Esophagus (tissue), 2 donors: ENCODE measurements at regions not wholly inside any gene's neighbourhood (a gene's known extent, or its start where the extent isn't known, plus 50 kb on each side); places are given as distances from the start of the nearest gene placed in this dataset.

Experiments
- H3K27ac ChIP-seq, 2 donors: one replicate each; pipeline ENCODE4 v1.5.1; 2013; ENCODE audit warnings: low read depth in 2 of 2, mild to moderate bottlenecking in 2 of 2, inconsistent platforms in 1 of 2, low read length in 1 of 2, moderate library complexity in 1 of 2
- H3K27me3 ChIP-seq, 2 donors: one replicate each; pipeline ENCODE4 v1.6.1; 2013; ENCODE audit warnings: low read length in 2 of 2, control low read depth in 1 of 2, mild to moderate bottlenecking in 1 of 2; ENCODE audit not compliant: insufficient read depth in 2 of 2, control insufficient read depth in 1 of 2
- H3K36me3 ChIP-seq, 2 donors: one replicate each; pipeline ENCODE4 v1.6.1; 2013; ENCODE audit warnings: low read length in 1 of 2; ENCODE audit not compliant: control insufficient read depth in 2 of 2, insufficient read depth in 2 of 2
- H3K4me1 ChIP-seq, 2 donors: one replicate each; pipeline ENCODE4 v1.6.1; 2013; ENCODE audit warnings: low read length in 1 of 2; ENCODE audit not compliant: control insufficient read depth in 2 of 2, insufficient read depth in 2 of 2
- H3K4me3 ChIP-seq, 2 donors: one replicate each; pipeline ENCODE4 v1.5.1; 2013; ENCODE audit warnings: low read length in 2 of 2, mild to moderate bottlenecking in 2 of 2, low read depth in 1 of 2, moderate library complexity in 1 of 2
- H3K9me3 ChIP-seq, 2 donors: one replicate each; pipeline ENCODE4 v1.6.1; 2013; ENCODE audit warnings: mild to moderate bottlenecking in 2 of 2, low read depth in 1 of 2, low read length in 1 of 2, moderate library complexity in 1 of 2; ENCODE audit not compliant: control insufficient read depth in 2 of 2, insufficient read depth in 1 of 2
- WGBS, 2 donors: extraction: QIAGEN DNeasy Blood & Tissue Kit; methylation state at CpG; one replicate each; pipeline ENCODE4 v1.1.7; 2013; 5-methylcytosine and 5-hydroxymethylcytosine counted together
- donor health status: healthy with polysubstance abuse.
- donor health status: Bipolar disorder and iron deficiency.

DNA sequence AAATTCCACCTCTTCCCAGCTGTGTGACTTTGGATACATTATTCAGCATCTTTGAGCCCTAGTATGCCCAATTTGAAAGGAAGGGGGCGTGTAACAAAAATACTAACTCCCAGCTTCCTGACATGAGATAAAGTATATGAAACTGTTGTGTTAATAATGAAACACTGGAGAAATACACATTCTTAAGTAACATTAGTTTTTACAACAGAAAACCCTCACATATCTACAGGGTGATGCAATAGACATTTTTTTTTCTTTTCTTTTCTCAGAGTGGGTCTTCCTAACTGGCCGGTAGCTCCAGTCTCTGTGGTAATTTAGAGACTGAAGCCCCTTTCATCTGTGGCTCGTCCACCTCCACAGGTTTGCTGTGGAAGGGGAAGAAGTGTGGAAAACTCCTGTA is 79.5 kb downstream of the CD83 start:
- no peak overlapping the region for H3K27ac ChIP-seq
- H3K27me3 ChIP-seq: no peaks in the 10 kb centered on the region
- H3K4me1 ChIP-seq: no peaks in the 10 kb centered on the region
- H3K36me3 ChIP-seq: no peaks in the 10 kb centered on the region
- 84 to 91% methylated on average over 3 of the region's 3 CpGs for WGBS, 2 donors
- H3K9me3 ChIP-seq: no peaks in the 10 kb centered on the region
- no peak overlapping the region for H3K4me3 ChIP-seq

DNA sequence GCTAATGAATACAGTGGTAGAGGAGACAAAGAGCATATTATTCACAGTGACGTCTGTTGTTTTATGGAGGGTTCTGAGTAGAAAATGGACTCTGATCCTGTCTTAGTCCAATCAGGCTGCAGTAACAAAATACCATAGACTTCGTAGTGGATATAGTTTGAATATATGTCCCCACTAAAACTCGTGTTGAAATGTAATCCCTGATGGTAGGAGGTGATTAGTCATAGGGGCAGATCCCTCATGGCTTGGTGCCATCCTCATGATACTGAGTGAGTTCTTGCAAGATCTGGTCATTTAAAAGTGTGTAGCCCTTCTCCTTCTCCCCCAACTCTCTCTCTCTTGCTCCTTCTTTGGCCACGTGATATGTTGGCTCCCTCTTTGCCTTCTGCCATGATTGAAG is 82.5 kb downstream of the CD83 start:
- WGBS, 2 donors: 63 to 68% methylated on average over 4 of the region's 4 CpGs
- no peak overlapping the region for H3K27ac ChIP-seq
- no peaks in the 10 kb centered on the region for H3K4me1 ChIP-seq

DNA sequence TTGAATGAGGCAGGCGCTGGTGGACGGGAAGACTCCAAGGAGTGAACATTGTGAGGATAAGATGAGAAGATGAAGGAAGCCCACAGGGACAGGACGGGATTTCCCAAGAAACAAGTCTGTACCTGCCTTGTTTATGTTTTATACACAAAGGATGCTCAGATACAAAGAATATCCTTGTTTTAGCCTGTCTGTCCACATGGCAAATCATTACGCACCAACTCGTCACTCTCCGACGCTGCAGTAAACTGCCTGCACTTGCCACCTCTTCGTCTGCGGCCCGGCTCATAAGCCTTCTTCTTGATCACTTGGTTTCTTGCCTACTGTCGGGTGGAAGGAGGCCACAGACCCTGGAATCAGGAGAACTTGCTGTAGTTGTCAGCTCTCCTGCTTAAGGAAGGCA is 85.4 kb downstream of the CD83 start:
- 75 to 83% methylated on average over 11 of the region's 11 CpGs for WGBS, 2 donors
- H3K36me3 ChIP-seq: no peaks in the 10 kb centered on the region

More for the DNA sequence above, 82.5 kb downstream of the CD83 start:
- H3K4me3 ChIP-seq: no peak overlapping the region
- H3K27me3 ChIP-seq: no peaks in the 10 kb centered on the region
- no peaks in the 10 kb centered on the region for H3K36me3 ChIP-seq
- no peaks in the 10 kb centered on the region for H3K9me3 ChIP-seq

DNA sequence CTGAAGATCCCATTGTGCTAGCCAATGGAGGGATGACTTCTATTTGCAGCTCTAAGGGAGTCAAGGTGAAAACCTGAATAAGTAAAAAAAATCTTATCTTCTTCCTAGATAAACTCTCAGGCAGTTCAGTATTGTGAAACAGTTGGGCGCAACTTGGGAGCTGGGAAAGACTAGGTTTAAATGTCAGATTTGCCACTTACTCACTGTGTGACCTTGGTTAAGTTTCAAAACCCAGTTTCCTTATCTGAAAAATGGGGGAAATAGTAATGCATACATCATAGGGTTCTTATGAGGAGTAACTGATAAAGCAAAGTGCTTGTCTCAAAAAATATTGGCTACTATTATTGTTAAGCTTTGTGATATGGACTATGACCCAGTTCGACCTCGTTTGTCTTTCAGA is 88.8 kb downstream of the CD83 start:
- peaks cover 0 to 2% of the 10 kb centered on the region in 2 donors for H3K4me1 ChIP-seq
- no peaks in the 10 kb centered on the region for H3K27me3 ChIP-seq
- WGBS, 2 donors: 78 to 88% methylated on average over 3 of the region's 3 CpGs
- H3K36me3 ChIP-seq: no peaks in the 10 kb centered on the region
- no peaks in the 10 kb centered on the region for H3K9me3 ChIP-seq
- no peak overlapping the region for H3K27ac ChIP-seq
- H3K4me3 ChIP-seq: no peak overlapping the region

More for the DNA sequence above, 85.4 kb downstream of the CD83 start:
- no peaks in the 10 kb centered on the region for H3K9me3 ChIP-seq
- no peak overlapping the region for H3K27ac ChIP-seq
- H3K4me1 ChIP-seq: no peaks in the 10 kb centered on the region
- H3K27me3 ChIP-seq: no peaks in the 10 kb centered on the region
- H3K4me3 ChIP-seq: no peak overlapping the region

DNA sequence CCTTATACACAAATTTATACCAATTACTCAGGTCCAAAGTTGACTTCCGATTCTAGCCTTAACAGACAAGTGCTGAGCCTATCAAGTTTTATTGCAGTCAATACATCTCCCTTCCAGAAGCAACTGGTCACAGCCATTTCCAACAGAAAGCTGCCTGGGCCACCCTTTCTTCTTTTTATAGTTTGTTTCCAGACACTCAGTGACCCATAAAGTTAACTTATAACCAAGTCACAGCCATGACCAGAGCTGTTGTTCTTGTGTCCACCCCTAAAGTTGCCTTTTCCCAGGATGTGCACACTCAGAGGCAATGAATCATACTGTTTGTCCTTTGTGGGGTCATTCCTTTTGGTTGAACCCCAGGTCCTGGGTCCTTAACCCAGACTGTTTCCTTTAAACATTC is 89.9 kb downstream of the CD83 start:
- no peak overlapping the region for H3K4me3 ChIP-seq
- H3K9me3 ChIP-seq: no peaks in the 10 kb centered on the region
- no peak overlapping the region for H3K27ac ChIP-seq
- H3K27me3 ChIP-seq: no peaks in the 10 kb centered on the region
- H3K4me1 ChIP-seq: peaks cover 0 to 7% of the 10 kb centered on the region in 2 donors
- H3K36me3 ChIP-seq: no peaks in the 10 kb centered on the region
- 91% methylated on average over 1 of the region's 1 CpG for WGBS, 2 donors

DNA sequence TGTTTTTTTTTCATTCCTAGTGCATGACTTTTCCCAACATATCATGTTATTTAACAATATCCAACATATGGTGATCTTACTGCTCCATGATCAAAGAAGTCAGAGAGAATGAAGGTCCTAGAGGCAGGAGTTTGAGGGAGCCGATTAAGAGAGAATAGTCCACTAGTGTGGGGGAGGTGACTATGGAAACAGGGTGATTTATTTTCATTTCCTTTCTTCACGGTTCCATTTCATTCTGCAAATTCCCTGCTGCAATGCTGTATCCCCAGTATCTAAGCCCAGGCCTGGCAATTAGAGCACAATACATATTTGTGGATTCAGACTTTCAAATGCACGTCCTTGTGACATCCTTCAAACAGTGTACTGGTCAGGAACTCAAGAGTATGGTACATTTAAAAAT is 91.4 kb downstream of the CD83 start:
- no peak overlapping the region for H3K27ac ChIP-seq
- 75 to 83% methylated on average over 3 of the region's 3 CpGs for WGBS, 2 donors
- no peaks in the 10 kb centered on the region for H3K27me3 ChIP-seq
- no peak overlapping the region for H3K4me3 ChIP-seq
- peaks cover 0 to 7% of the 10 kb centered on the region in 2 donors for H3K4me1 ChIP-seq
- H3K9me3 ChIP-seq: no peaks in the 10 kb centered on the region
- no peaks in the 10 kb centered on the region for H3K36me3 ChIP-seq

DNA sequence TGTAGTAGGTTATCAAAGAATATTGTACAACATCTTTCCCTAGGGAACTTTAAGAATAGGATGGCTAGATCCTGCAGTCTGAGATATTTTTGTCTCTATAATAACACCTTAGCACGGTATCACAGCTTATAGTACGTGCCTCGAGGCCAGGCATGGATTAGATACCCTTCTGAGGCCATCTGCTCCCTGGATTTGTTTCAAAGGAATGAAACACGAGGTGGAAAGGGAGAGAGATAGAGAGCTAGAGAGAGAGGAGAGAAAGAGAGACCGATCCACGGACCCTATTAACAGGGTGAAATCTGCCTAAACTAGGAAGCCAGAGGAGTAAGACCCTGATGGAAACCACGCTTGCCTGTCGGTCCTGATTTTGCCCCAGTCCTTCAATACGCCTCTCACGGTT is 92.5 kb downstream of the CD83 start:
- no peak overlapping the region for H3K27ac ChIP-seq
- no peaks in the 10 kb centered on the region for H3K9me3 ChIP-seq
- no peak overlapping the region for H3K4me3 ChIP-seq
- no peaks in the 10 kb centered on the region for H3K36me3 ChIP-seq
- H3K4me1 ChIP-seq: peaks cover 0 to 7% of the 10 kb centered on the region in 2 donors
- 84 to 85% methylated on average over 10 of the region's 10 CpGs for WGBS, 2 donors
- no peaks in the 10 kb centered on the region for H3K27me3 ChIP-seq

DNA sequence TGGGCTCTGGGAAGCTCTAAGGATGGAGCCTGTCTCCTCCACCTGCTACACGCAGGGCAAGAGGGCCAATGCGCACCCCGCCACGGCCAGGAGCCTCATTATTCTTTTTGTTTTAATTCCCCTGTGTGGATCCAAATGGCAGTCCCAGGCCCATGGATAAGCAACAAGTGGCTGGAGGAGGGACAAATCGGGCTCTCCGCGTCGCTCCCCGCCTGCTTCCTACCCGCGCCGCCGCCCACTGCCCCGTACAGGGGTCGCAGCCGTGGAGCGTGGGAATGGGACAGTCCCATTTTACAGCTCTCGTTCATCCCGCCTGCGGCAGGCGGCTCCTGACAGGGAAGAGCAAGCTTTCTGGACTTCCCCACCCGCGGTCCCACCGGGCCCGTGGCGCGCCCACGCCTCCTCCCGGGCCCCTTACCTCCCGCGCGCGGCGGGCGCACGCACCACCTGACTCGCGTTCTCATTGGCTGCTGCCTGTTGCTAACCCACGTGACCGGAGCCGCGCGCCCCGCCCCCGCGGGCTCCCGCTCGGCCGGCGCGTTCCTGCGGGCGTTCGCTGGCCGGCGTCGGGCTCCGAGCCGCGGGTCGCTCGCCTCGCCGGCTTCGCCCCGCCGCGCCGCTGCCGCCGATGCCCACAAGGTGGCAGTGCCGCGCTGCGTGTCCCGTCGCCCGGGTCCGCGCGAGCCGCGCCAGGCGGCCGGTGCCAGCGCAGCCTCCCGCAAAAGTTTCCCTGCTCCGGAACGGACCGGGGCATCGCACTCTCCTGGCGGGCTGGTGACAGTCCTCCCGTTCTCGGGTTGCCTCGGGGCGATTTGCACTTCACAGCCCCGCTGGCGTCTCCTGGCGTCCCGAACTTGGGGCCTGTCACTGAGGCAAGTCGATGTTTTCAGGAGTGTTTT is 93.3 kb downstream of the CD83 start:
- H3K4me3 ChIP-seq: peak overlapping the region; percentile 67 to 72
- 1% methylated on average over 87 to 100 of the region's 100 CpGs for WGBS, 2 donors
- no peaks in the 10 kb centered on the region for H3K36me3 ChIP-seq
- H3K27me3 ChIP-seq: no peaks in the 10 kb centered on the region
- peaks cover 0 to 7% of the 10 kb centered on the region in 2 donors for H3K4me1 ChIP-seq
- H3K27ac ChIP-seq: peak overlapping the region; percentile 64 to 87
- H3K9me3 ChIP-seq: no peaks in the 10 kb centered on the region

DNA sequence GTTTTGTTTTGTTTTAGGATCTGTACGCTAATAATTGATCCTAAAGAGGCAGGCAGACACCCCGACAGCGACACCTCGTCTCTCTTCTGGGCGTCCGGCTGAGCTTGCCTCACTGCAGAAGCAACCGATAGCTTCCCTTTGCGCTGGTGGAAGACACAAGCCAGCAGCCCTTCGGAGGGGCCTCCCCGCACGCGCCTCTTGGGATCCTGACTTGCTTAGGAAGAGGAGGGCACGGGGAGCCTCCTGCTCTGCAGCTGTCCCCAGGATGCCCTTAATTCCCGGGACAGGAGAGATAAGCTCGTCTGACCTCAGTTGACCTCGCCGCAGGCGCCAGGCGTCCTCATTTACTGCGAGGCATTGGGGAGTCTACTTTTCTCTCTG is 94.0 kb downstream of the CD83 start:
- peak overlapping the region; percentile 55 to 67 for H3K4me3 ChIP-seq
- peak overlapping the region; percentile 56 to 64 for H3K27ac ChIP-seq
- WGBS, 2 donors: 13 to 18% methylated on average over 20 of the region's 20 CpGs

DNA sequence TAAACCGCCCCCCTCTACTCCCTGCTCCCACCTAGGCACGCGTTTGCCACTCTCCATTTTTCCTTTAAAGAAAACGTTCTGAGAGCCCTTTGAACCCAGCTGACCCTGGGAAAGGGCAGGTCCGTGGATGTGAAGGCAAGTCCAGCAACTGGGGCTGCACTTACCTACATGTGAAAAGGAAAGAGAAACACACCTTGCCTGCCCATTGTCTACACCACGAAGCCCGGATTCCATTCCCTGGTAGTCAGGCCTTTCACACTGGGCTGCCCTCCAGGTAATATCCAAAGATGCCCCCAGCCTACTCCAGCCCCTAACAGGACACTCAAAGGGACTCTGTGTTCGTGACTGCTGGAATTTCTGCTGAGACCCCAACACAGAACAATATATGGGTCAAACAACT is 94.4 kb downstream of the CD83 start:
- Histone ChIP-seq H3K4me1 (peaks cover 0 to 7% of the 10 kb centered on the region in 2 donors), H3K36me3 (no peaks in the 10 kb centered on the region), H3K4me3 (no peak overlapping the region), H3K27ac (peak overlapping the region in 1 of 2 donors; percentile 56), H3K27me3 (no peaks in the 10 kb centered on the region), H3K9me3 (no peaks in the 10 kb centered on the region)
- 67% methylated on average over 8 of the region's 8 CpGs for WGBS, 2 donors

More for the DNA sequence above, 94.0 kb downstream of the CD83 start:
- H3K27me3 ChIP-seq: no peaks in the 10 kb centered on the region
- H3K36me3 ChIP-seq: no peaks in the 10 kb centered on the region
- no peaks in the 10 kb centered on the region for H3K9me3 ChIP-seq
- H3K4me1 ChIP-seq: peaks cover 0 to 7% of the 10 kb centered on the region in 2 donors
